ENCODE measurements at regions not wholly inside any gene's neighbourhood (a gene's known extent, or its start where the extent isn't known, plus 50 kb on each side); places are given as distances from the start of the nearest gene placed in this dataset.
"Not testable (repeated sequence)": the region's sequence is repeated elsewhere in the genome, so short reads cannot be mapped to it uniquely, and the experiment has no call there.

DNA sequence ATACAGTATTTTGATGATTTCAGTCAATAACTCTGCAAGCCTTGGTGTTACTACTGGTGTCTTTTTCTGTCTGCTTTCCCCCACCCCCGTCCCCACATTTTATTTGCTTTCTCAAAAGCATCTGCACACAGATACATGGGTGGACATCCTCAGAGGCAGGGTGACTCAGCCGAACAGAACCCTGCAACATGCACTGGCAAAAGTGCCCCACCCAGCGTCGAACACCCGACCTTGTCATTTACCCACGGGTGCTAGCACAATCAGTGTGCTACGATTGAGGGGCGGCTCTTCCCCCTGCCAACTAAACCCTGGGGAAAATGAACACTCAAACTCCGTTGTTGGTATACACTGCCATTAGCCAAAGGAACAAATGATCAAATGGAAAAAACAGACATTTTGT is 115.9 kb upstream of the NAA20 start:
- DNase-seq: no peak

- DNase-seq: peak; percentile 77
Measured at GRCh38 chr20:19903168-19903811, 113.9 kb upstream of the NAA20 start.

GRCh38 chr20:19907326-19908056 is 109.7 kb upstream of the NAA20 start:
- no peak for DNase-seq

- DNase-seq: no peak
Measured at GRCh38 chr20:19908576-19908975, 108.6 kb upstream of the NAA20 start.

- peak; percentile 40 for DNase-seq
Measured at GRCh38 chr20:19909725-19910124, 107.4 kb upstream of the NAA20 start.

- DNase-seq: no peak
Measured at GRCh38 chr20:19911810-19912382, 105.3 kb upstream of the NAA20 start.

- DNase-seq: no peak
Measured at GRCh38 chr20:19913349-19913748, 103.8 kb upstream of the NAA20 start.

DNA sequence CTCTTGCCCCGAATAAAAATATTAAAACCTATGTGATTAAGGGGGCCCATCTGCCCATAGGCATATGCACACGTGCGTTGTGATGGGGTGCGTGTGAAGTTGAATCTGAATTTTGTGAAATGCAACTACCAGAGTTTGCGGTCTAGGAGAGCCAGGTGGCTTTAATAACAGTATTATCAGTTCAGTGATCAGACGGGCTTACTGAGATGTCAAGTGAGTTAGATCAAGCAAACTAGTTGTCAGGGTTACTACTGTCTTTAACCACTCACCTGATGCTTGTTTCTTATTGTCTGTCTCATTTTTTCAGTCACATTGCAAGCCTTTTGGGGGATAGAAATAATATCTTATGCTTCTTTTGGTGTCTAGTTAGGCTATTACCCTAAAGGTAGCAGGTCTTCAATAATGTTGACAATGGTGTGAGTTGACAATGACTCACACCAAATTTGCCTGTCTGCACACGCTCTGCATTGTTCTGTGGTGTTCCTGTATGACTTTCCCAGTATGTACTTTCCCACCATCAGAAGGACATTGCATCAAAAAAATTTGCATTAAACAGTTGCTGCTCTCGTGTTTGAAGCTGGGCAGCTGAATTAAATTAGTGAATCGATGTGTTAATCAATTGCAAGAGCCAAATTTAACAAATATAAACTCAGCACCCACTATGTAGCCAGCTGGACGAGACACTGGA is 103.1 kb upstream of the NAA20 start:
- no peak for DNase-seq

GRCh38 chr20:19915111-19915798 is 101.9 kb upstream of the NAA20 start:
- DNase-seq: peak; percentile 61

DNA sequence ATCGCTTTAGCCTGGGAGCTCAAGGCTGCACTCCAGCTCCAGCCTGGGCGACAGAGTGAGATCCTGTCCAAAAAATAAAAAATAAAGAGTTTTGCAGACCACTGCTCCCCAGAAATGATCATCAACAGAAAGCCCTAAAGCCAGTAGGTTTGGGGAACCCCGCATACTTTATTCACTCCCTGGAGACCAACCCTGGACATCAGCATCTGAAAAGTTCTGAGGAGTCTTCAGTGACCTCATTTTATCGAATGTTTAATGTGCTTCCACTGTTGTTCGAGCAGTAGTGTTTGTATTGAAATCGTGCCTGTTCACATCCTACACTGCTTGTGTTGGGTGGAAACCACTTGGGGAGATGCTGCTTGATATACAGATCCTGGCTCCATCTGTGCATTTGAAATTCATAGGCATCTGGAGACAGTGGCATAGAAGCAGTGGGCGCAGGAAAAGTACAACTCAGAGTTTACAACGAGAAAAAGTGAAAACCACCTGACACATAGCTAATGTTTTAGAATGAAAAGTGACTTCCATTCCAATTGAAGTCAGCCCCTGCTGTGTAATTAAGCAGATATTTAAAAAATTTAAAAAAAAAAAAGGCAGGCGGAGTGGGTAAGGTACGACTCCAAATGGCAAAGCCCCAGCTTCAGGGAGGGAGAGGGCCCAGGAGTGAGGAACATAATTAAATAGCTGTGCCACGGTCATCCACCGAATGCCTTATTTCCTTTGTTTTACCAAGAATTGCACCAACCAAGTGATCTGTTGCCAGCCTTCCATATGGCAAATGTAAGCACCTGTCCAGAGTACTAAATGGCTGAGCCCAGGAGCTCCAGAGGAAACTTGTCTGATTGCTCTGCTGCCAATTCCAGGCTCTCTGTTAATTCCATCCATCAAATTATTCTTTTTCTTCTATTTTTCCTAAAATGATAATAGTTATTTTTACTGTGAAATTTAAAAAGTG is 100.4 kb upstream of the NAA20 start:
- no peak for DNase-seq

- no peak for DNase-seq
Measured at GRCh38 chr20:19918965-19919329, 98.2 kb upstream of the NAA20 start.

DNA sequence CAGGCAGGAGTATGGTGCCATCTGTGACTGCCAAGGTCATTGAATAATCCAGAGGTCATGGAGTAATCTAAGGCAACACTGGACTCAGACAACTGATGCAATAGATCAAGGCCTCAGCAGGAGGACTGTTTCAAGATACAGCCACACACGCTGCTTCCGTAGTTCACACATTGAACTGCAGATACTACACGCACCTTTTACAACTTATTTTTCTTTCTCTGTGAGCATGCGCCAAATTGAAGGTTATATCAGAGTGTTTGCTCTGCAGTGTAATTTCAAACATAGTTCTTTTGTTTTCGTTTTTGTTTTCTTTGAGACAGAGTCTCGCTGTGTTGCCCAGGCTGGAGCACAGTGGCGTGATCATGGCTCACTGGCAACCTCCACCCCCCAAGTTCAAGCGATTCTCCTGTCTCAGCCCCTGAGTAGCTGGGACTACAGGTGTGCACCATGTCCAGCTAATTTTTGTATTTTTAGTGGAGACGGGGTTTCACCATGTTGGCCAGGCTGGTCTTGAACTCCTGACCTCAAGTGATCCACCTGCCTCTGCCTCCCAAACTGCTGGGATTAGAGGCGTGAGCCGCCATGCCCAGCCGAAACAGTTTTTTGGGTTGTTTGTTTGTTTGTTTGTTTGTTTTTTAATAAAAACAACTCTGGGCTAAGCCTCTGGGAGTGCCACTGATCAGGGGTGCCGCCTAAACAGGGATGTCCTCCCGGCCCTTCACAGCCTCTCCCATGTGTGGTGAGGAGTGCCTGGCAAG is 96.6 kb upstream of the NAA20 start:
- no peak for DNase-seq

DNA sequence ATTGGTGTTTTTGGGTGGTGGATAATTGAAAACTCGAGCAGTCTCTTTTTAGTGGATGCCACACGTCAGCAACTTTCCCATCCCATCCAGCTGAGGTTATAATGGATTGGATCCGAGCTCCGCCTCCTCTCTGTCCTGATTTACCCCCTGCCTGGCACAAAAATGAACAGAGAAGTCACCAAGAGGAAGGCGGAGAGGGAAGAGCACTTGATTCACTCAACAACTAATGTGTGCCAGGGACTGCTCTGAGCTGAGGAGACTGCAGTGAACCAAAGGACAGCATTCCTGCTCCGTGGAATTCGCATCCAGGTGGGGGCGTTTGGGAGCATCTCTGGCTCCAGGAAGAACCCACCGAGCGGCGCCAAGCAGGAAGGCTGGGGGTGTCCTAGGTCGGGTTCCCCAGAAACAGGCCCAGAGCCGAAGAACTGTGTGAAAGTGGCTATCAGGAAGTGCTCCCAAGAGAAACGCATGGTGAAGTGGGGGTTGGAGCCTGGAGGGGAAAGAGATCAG is 95.8 kb upstream of the NAA20 start:
- DNase-seq: no peak

GRCh38 chr20:19921829-19922228 is 95.3 kb upstream of the NAA20 start:
- not testable (repeated sequence) for DNase-seq

DNA sequence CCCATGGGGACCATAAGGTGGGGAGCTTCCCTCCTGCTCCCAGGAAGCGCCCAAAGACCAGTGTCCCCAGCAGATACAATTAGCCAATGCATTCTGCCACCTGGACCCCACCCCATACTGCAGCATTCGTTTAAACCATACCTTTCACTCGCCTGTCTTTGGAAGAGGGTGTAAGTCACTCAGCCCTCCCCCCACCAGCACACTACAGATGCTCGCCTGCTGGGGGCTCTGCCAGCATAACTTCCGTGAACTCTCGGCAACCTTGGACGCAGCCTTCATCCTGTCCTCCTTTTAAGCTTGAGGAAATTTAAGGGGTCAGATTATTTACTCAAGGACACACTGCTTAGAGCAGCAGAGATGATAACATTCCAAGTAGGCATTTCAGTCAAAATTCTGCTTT is 94.4 kb upstream of the NAA20 start:
- no peak for DNase-seq

GRCh38 chr20:19923762-19924161 is 93.4 kb upstream of the NAA20 start:
- no peak for DNase-seq

GRCh38 chr20:19924255-19924654 is 92.9 kb upstream of the NAA20 start:
- DNase-seq: no peak

DNA sequence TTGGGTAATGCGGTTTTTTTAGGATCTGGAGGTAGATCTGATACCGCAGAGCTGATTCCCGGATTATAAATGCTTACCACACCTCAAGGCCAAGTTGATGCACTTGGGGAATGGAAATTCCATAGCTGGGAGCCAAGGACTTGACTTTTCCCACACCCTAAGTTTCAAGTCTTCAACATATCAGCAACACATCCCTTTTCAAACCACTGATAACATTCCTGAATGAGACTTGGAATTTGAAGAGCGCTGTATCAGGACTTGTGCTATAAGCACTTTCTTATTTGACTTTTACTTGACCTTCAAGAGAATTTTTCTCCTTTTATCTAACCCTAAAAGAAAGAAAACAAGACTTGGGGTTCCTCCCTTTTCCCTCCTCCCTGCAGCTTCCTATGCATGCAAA is 90.6 kb upstream of the NAA20 start:
- no peak for DNase-seq

- no peak for DNase-seq
Measured at GRCh38 chr20:19928328-19929011, 88.7 kb upstream of the NAA20 start.

DNA sequence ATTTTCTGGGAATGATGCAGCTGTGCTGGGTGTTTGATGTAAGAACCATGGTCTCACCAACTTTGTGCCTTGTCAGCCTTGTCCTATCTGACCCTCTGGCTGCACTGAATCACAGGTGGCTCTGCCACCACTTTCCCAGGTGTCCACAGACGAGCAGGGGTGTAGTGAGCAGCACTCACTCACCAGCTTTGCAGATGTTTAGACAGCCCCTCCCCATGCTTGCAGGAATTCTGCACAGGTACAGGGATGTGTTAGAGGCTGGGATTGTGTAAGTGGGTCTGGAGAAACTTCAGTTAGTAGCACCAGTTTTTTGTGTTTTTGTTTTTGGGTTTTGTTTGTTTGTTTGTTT is 88.2 kb upstream of the NAA20 start:
- DNase-seq: no peak

Measured in hematopoietic multipotent progenitor cell treated with erythropoietin and hydrocortisone succinate and interleukin-3 and kit ligand, for 4 days (in vitro differentiated cells).